Neural progenitor cell (in vitro differentiated cells): ENCODE measurements at regions not wholly inside any gene's neighbourhood (a gene's known extent, or its start where the extent isn't known, plus 50 kb on each side); places are given as distances from the start of the nearest gene placed in this dataset.

Source experiments
- DNase-seq: peaks from one replicate; pipeline ENCODE4 v3.0.0-alpha.2; 2016; ENCODE audit warnings: low spot score
- H2AFZ ChIP-seq: fragments of 200-600 bp; sonication (generic); replicated peaks from 2 replicates; pipeline ENCODE4 v1.6.1; 2016; ENCODE audit warnings: antibody characterized with exemption
- H3F3A ChIP-seq: fragments of 200-600 bp; sonication (generic); 2 replicates; pipeline ENCODE4 v1.6.1; 2016; ENCODE audit warnings: antibody characterized with exemption, low read depth
- H3K27ac ChIP-seq: fragments of 200-600 bp; sonication (generic); 2 replicates; pipeline ENCODE4 v1.5.1; 2016; ENCODE audit warnings: mild to moderate bottlenecking
- H3K27me3 ChIP-seq: fragments of 200-600 bp; sonication (generic); 2 replicates; pipeline ENCODE4 v1.6.1; 2016; ENCODE audit warnings: mild to moderate bottlenecking, moderate library complexity
- H3K36me3 ChIP-seq: fragments of 200-600 bp; sonication (generic); 2 replicates; pipeline ENCODE4 v1.5.1; 2016
- H3K4me1 ChIP-seq: fragments of 200-600 bp; sonication (generic); 2 replicates; pipeline ENCODE4 v1.6.1; 2016; ENCODE audit warnings: mixed run types
- H3K4me2 ChIP-seq: fragments of 200-600 bp; sonication (generic); 2 replicates; pipeline ENCODE4 v1.6.1; 2016
- H3K4me3 ChIP-seq: fragments of 200-600 bp; sonication (generic); 2 replicates; pipeline ENCODE4 v1.5.1; 2016
- H3K79me2 ChIP-seq: fragments of 200-600 bp; sonication (generic); 2 replicates; pipeline ENCODE4 v1.6.1; 2016; ENCODE audit warnings: low read depth
- H3K9ac ChIP-seq: fragments of 200-600 bp; sonication (generic); 2 replicates; pipeline ENCODE4 v1.6.1; 2016
- H3K9me3 ChIP-seq: fragments of 200-600 bp; sonication (generic); 2 replicates; pipeline ENCODE4 v1.5.1; 2016; ENCODE audit warnings: low read depth
- H4K20me1 ChIP-seq: fragments of 200-600 bp; sonication (generic); 2 replicates; pipeline ENCODE4 v1.6.1; 2016; ENCODE audit warnings: low read depth
- H3K27ac Mint-ChIP-seq: 3 replicates; pipeline ENCODE4 v1.8.0; 2021; ENCODE audit warnings: mixed read lengths
- H3K27me3 Mint-ChIP-seq: 2 replicates; pipeline ENCODE4 v1.8.0; 2022; ENCODE audit warnings: low read depth, mild to moderate bottlenecking, inconsistent platforms, moderate library complexity, mixed read lengths; ENCODE audit not compliant: insufficient read depth
- H3K36me3 Mint-ChIP-seq: 3 replicates; pipeline ENCODE4 v1.8.0; 2021; ENCODE audit warnings: mixed read lengths
- H3K4me1 Mint-ChIP-seq: 3 replicates; pipeline ENCODE4 v1.8.0; 2021; ENCODE audit warnings: mixed read lengths
- H3K4me3 Mint-ChIP-seq: 3 replicates; pipeline ENCODE4 v1.8.0; 2021; ENCODE audit warnings: mild to moderate bottlenecking, moderate library complexity, mixed read lengths
- H3K9me3 Mint-ChIP-seq: 3 replicates; pipeline ENCODE4 v1.8.0; 2020; ENCODE audit warnings: mixed read lengths
- EZH2 ChIP-seq: fragments of 200-600 bp; sonication (generic); IDR thresholded peaks from 2 replicates; pipeline ENCODE4 v1.6.1; 2017; ENCODE audit warnings: antibody characterized with exemption, mild to moderate bottlenecking, moderate library complexity
- EZH2phosphoT487 ChIP-seq: fragments of 200-600 bp; sonication (generic); IDR thresholded peaks from 2 replicates; pipeline ENCODE4 v1.6.1; 2017; ENCODE audit warnings: antibody characterized with exemption
- TF ChIP-seq, protein P1 (sequence below): fragments of 200-600 bp; sonication (generic); IDR thresholded peaks from 2 replicates; pipeline ENCODE4 v1.5.1; 2017; ENCODE audit warnings: antibody characterized with exemption, mild to moderate bottlenecking

DNA sequence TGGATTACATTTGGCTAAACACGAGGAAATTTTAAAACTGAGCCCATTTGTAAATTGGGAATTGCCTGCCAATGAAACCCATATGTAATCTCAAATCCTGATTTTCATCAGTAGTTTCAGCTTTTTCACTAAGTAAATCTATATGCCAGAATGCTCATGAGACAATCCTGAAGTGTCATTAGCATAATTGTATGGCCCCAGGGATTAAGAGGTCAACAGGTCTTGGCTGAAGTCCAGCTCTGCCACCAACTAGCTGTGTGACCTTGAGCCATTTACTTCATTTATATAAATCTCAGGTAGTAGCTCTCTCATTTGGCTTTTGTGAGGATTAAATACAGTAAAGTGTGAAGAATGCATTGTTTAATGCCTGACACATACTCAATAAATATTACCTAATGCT lies 320.5 kb upstream of the EMCN start:
- Histone ChIP-seq H3K36me3 (no peaks in the 10 kb centered on the region), H3K27ac (no peak overlapping the region), H3K4me1 (no peaks in the 10 kb centered on the region), H2AFZ (no peak overlapping the region), H3K4me3 (no peak overlapping the region), H3K9ac (no peak overlapping the region), H3K4me2 (no peak overlapping the region), H3K79me2 (no peaks in the 10 kb centered on the region), H3K9me3 (no peaks in the 10 kb centered on the region), H4K20me1 (no peaks in the 10 kb centered on the region), H3F3A (no peaks in the 10 kb centered on the region), H3K27me3 (no peaks in the 10 kb centered on the region)
- Mint-ChIP-seq H3K36me3 (no peaks in the 10 kb centered on the region), H3K27ac (peak overlapping the region; percentile 64), H3K9me3 (peaks cover 6% of the 10 kb centered on the region), H3K4me3 (no peak overlapping the region), H3K4me1 (peaks cover 20% of the 10 kb centered on the region), H3K27me3 (peaks cover 3% of the 10 kb centered on the region)
- no peak for TF ChIP-seq EZH2
- TF ChIP-seq, protein P1, sequence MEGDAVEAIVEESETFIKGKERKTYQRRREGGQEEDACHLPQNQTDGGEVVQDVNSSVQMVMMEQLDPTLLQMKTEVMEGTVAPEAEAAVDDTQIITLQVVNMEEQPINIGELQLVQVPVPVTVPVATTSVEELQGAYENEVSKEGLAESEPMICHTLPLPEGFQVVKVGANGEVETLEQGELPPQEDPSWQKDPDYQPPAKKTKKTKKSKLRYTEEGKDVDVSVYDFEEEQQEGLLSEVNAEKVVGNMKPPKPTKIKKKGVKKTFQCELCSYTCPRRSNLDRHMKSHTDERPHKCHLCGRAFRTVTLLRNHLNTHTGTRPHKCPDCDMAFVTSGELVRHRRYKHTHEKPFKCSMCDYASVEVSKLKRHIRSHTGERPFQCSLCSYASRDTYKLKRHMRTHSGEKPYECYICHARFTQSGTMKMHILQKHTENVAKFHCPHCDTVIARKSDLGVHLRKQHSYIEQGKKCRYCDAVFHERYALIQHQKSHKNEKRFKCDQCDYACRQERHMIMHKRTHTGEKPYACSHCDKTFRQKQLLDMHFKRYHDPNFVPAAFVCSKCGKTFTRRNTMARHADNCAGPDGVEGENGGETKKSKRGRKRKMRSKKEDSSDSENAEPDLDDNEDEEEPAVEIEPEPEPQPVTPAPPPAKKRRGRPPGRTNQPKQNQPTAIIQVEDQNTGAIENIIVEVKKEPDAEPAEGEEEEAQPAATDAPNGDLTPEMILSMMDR, result no peak
- no peak for TF ChIP-seq EZH2phosphoT487
- DNase-seq, result no peak

DNA sequence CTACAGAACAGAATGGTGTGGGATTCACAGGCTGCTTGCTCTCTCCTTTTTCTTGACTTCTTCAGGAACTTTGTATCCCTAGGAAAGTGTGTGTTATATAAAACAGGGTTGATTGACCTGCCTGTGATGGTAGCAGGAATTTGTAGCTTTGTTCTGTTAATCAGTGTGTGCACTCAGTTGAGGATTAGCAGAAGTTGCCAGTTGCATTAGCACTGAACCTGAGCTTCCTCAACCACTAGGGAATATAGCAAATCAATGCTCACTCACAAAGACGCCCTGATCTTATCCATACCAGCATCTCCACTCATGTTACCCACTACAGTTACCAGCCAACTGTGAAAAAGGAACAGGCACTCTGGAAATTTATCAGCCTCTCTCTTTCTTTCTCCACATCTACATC lies 319.1 kb upstream of the EMCN start:
- no peak overlapping the region for H2AFZ ChIP-seq

DNA sequence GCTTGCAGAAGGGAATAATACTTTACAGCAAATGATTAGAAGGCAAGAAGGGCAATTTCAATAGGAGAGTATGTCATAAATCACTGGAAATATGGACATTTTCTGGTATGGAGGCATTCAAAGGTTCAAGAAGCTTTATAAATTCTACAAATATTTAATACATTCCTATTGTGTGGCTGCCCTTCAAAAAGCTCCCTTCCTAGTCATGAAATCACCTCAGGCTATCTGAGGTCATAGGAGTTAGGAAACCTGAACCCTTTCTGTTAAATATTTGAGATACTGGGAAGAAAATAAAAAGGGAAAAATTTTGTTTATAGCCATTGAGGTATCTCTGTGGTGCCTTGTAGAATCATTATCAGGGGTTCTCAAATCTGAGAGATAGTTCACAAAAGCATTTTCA lies 316.8 kb upstream of the EMCN start:
- Histone ChIP-seq H3F3A (no peaks in the 10 kb centered on the region), H3K4me3 (no peak overlapping the region), H3K79me2 (no peaks in the 10 kb centered on the region), H4K20me1 (no peaks in the 10 kb centered on the region), H3K4me1 (no peaks in the 10 kb centered on the region), H3K4me2 (no peak overlapping the region), H3K27me3 (no peaks in the 10 kb centered on the region), H3K9ac (no peak overlapping the region), H3K36me3 (no peaks in the 10 kb centered on the region), H3K9me3 (no peaks in the 10 kb centered on the region), H3K27ac (no peak overlapping the region), H2AFZ (no peak overlapping the region)
- DNase-seq, result no peak
- H3K4me3 Mint-ChIP-seq, result no peak overlapping the region
- H3K27ac Mint-ChIP-seq, result no peak overlapping the region
- H3K9me3 Mint-ChIP-seq, result peaks cover 15% of the 10 kb centered on the region
- TF ChIP-seq, protein P1, result no peak
- TF ChIP-seq EZH2phosphoT487 (no peak), EZH2 (no peak)
- H3K4me1 Mint-ChIP-seq, result peaks cover 23% of the 10 kb centered on the region
- peaks cover 5% of the 10 kb centered on the region for H3K27me3 Mint-ChIP-seq
- peaks cover 2% of the 10 kb centered on the region for H3K36me3 Mint-ChIP-seq

More for the DNA sequence above, 319.1 kb upstream of the EMCN start:
- Mint-ChIP-seq H3K4me1 (peaks cover 23% of the 10 kb centered on the region), H3K27ac (peak overlapping the region; percentile 3), H3K9me3 (peaks cover 9% of the 10 kb centered on the region), H3K36me3 (no peaks in the 10 kb centered on the region), H3K4me3 (no peak overlapping the region), H3K27me3 (peaks cover 5% of the 10 kb centered on the region)
- no peak overlapping the region for H3K4me3 ChIP-seq
- no peak overlapping the region for H3K4me2 ChIP-seq
- no peak overlapping the region for H3K27ac ChIP-seq
- no peaks in the 10 kb centered on the region for H3K4me1 ChIP-seq
- H3K79me2 ChIP-seq, result no peaks in the 10 kb centered on the region
- H3K9me3 ChIP-seq, result no peaks in the 10 kb centered on the region
- no peaks in the 10 kb centered on the region for H3K27me3 ChIP-seq
- H3K36me3 ChIP-seq, result no peaks in the 10 kb centered on the region
- no peaks in the 10 kb centered on the region for H3F3A ChIP-seq
- DNase-seq, result no peak
- no peak for TF ChIP-seq EZH2phosphoT487
- TF ChIP-seq, protein P1, result no peak
- TF ChIP-seq EZH2, result no peak
- H4K20me1 ChIP-seq, result no peaks in the 10 kb centered on the region
- no peak overlapping the region for H3K9ac ChIP-seq
